IMR-90 (cell line): ENCODE measurements at regions not wholly inside any gene's neighbourhood (a gene's known extent, or its start where the extent isn't known, plus 50 kb on each side); places are given as distances from the start of the nearest gene placed in this dataset.

ENCODE experiments used
- ATAC-seq: fragments of 200-7000 bp; cut with Tn5 transposase; 2 replicates; pipeline ENCODE4 v1.9.1; 2020; ENCODE audit warnings: low read depth, mild to moderate bottlenecking, moderate library complexity
- BruUV-seq: library from RNA; stranded (reverse); fragments of 400-500 nt; replicated peaks from 2 replicates; lab custom pipeline; 2021; lab: Mats Ljungman, UMichigan
- CTCF ChIA-PET: fragments of 300-600 bp; formaldehyde crosslinking; extraction: SDS; loops from one replicate; lab custom pipeline; 2021; ENCODE audit warnings: antibody characterized with exemption; lab: Yijun Ruan, JAX
- POLR2A ChIA-PET: fragments of 300-600 bp; sonication (Branson Sonifier 250); formaldehyde crosslinking; loops from one replicate; lab custom pipeline; 2022; ENCODE audit warnings: antibody characterized with exemption; ENCODE audit not compliant: unreplicated experiment; lab: Charles Lee
- DNase-seq: peaks from one replicate; pipeline ENCODE4 v3.0.0; 2013
- H2AFZ ChIP-seq: replicated peaks from 2 replicates; pipeline ENCODE3; 2013; ENCODE audit warnings: low read length, mild to moderate bottlenecking; ENCODE audit not compliant: poor library complexity
- H2AK5ac ChIP-seq: 2 replicates; pipeline ENCODE4 v1.6.1; 2013; ENCODE audit warnings: low read depth, low read length, inconsistent platforms
- H2AK9ac ChIP-seq: replicated peaks from 2 replicates; pipeline ENCODE3; 2013; ENCODE audit warnings: mild to moderate bottlenecking, low read depth, low read length, moderate library complexity; ENCODE audit not compliant: poor library complexity
- H2BK120ac ChIP-seq: 2 replicates; pipeline ENCODE4 v1.6.1; 2013; ENCODE audit warnings: low read depth, low read length, inconsistent platforms
- H2BK15ac ChIP-seq: 3 replicates; pipeline ENCODE4 v1.6.1; 2013; ENCODE audit warnings: low read depth, low read length, inconsistent platforms
- H2BK20ac ChIP-seq: 2 replicates; pipeline ENCODE4 v1.6.1; 2013; ENCODE audit warnings: low read depth, mild to moderate bottlenecking, inconsistent platforms, low read length, moderate library complexity
- H2BK5ac ChIP-seq: 2 replicates; pipeline ENCODE4 v1.6.1; 2013; ENCODE audit warnings: mild to moderate bottlenecking, low read depth, low read length, inconsistent platforms; ENCODE audit not compliant: poor library complexity, severe bottlenecking
- H3K14ac ChIP-seq: replicated peaks from 2 replicates; pipeline ENCODE4 v1.6.1; 2013; ENCODE audit warnings: low read depth, low read length, inconsistent platforms
- H3K18ac ChIP-seq: 2 replicates; pipeline ENCODE4 v1.6.1; 2013; ENCODE audit warnings: low read depth, low read length, control low read depth
- H3K23ac ChIP-seq: 2 replicates; pipeline ENCODE4 v1.6.1; 2013; ENCODE audit warnings: low read depth, low read length, inconsistent platforms
- H3K27ac ChIP-seq: 2 replicates; pipeline ENCODE4 v1.5.1; 2013; ENCODE audit warnings: mild to moderate bottlenecking, control low read depth, low read length; ENCODE audit not compliant: insufficient read depth
- H3K27me3 ChIP-seq: 2 replicates; pipeline ENCODE4 v1.6.1; 2013; ENCODE audit warnings: low read length; ENCODE audit not compliant: control insufficient read depth, insufficient read depth
- H3K36me3 ChIP-seq: 2 replicates; pipeline ENCODE4 v1.6.1; 2013; ENCODE audit warnings: low read length, mixed read lengths; ENCODE audit not compliant: control insufficient read depth, insufficient read depth
- H3K4ac ChIP-seq: 2 replicates; pipeline ENCODE4 v1.6.1; 2013; ENCODE audit warnings: low read depth, low read length, inconsistent platforms
- H3K4me1 ChIP-seq: 2 replicates; pipeline ENCODE4 v1.6.1; 2013; ENCODE audit warnings: low read length, mixed read lengths; ENCODE audit not compliant: control insufficient read depth, insufficient read depth
- H3K4me2 ChIP-seq: 2 replicates; pipeline ENCODE4 v1.6.1; 2013; ENCODE audit warnings: low read depth, mild to moderate bottlenecking, control low read depth, low read length, moderate library complexity
- H3K4me3 ChIP-seq: 2 replicates; pipeline ENCODE4 v1.5.1; 2013; ENCODE audit warnings: low read depth, mild to moderate bottlenecking, control low read depth, low read length, moderate library complexity; ENCODE audit not compliant: insufficient read depth
- H3K56ac ChIP-seq: 2 replicates; pipeline ENCODE4 v1.6.1; 2013; ENCODE audit warnings: low read length, inconsistent platforms; ENCODE audit not compliant: insufficient read depth; ENCODE audit errors: extremely low read depth
- H3K79me1 ChIP-seq, 2 experiments: 2 replicates each; pipeline ENCODE4 v1.6.1; 2013; ENCODE audit warnings: low read length in 2 of 2, inconsistent platforms in 1 of 2, low read depth in 1 of 2
- H3K9ac ChIP-seq: 2 replicates; pipeline ENCODE4 v1.6.1; 2013; ENCODE audit warnings: low read depth, low read length, control low read depth
- H3K9me1 ChIP-seq: 2 replicates; pipeline ENCODE4 v1.6.1; 2013; ENCODE audit warnings: low read length, inconsistent platforms; ENCODE audit not compliant: insufficient read depth
- H3K9me3 ChIP-seq: 2 replicates; pipeline ENCODE4 v1.6.1; 2013; ENCODE audit warnings: low read length; ENCODE audit not compliant: control insufficient read depth, insufficient read depth
- H4K20me1 ChIP-seq: 2 replicates; pipeline ENCODE4 v1.6.1; 2013; ENCODE audit warnings: low read length, inconsistent platforms; ENCODE audit not compliant: insufficient read depth
- H4K5ac ChIP-seq: 2 replicates; pipeline ENCODE4 v1.6.1; 2013; ENCODE audit warnings: mild to moderate bottlenecking, low read depth, low read length, control low read depth
- H4K8ac ChIP-seq, 2 experiments: 2 replicates each; pipeline ENCODE4 v1.6.1; 2013; ENCODE audit warnings: low read depth in 2 of 2, low read length in 2 of 2, control low read depth in 1 of 2, inconsistent platforms in 1 of 2
- H4K91ac ChIP-seq: 2 replicates; pipeline ENCODE4 v1.6.1; 2013; ENCODE audit warnings: low read depth, low read length, inconsistent platforms; ENCODE audit not compliant: insufficient read depth
- BHLHE40 ChIP-seq: fragments of 150-350 bp; IDR thresholded peaks from 2 replicates; pipeline ENCODE4 v1.6.1; 2016; ENCODE audit warnings: mild to moderate bottlenecking, low read depth, low read length
- CEBPB ChIP-seq: IDR thresholded peaks from 2 replicates; pipeline ENCODE4 v1.6.1; 2012; ENCODE audit warnings: low read depth, low read length, improper control_type of control experiment
- CHD1 ChIP-seq: IDR thresholded peaks from 2 replicates; pipeline ENCODE4 v1.6.1; 2012; ENCODE audit warnings: low read depth, low read length, improper control_type of control experiment
- ELK1 ChIP-seq: fragments of 150-350 bp; IDR thresholded peaks from 2 replicates; pipeline ENCODE4 v1.6.1; 2016; ENCODE audit warnings: low read depth, mild to moderate bottlenecking, low read length, moderate library complexity, borderline replicate concordance
- MAZ ChIP-seq: IDR thresholded peaks from 2 replicates; pipeline ENCODE4 v1.6.1; 2012; ENCODE audit warnings: low read depth, mild to moderate bottlenecking, low read length, improper control_type of control experiment, moderate library complexity, borderline replicate concordance
- MXI1 ChIP-seq: IDR thresholded peaks from 2 replicates; pipeline ENCODE4 v1.6.1; 2012; ENCODE audit warnings: low read depth, mild to moderate bottlenecking, low read length, moderate library complexity, borderline replicate concordance
- RAD21 ChIP-seq: IDR thresholded peaks from 2 replicates; pipeline ENCODE4 v1.6.1; 2012; ENCODE audit warnings: low read length, improper control_type of control experiment
- RCOR1 ChIP-seq: IDR thresholded peaks from 2 replicates; pipeline ENCODE4 v1.6.1; 2012; ENCODE audit warnings: mild to moderate bottlenecking, low read length, improper control_type of control experiment; ENCODE audit not compliant: insufficient replicate concordance
- RFX5 ChIP-seq: IDR thresholded peaks from 2 replicates; pipeline ENCODE4 v1.8.0; 2012; ENCODE audit warnings: low read depth, mild to moderate bottlenecking, low read length, moderate library complexity
- USF2 ChIP-seq: fragments of 150-350 bp; IDR thresholded peaks from 2 replicates; pipeline ENCODE4 v1.6.1; 2017; ENCODE audit warnings: mild to moderate bottlenecking, antibody characterized with exemption, low read length, low read depth
- WGBS, 2 experiments: methylation state at CpG; one replicate each; pipeline versions ENCODE4 v1.1.5 to v1.1.7; 2013; ENCODE audit warnings: missing lambda C conversion rate in 2 of 2; ENCODE audit not compliant: insufficient read length in 1 of 2; ENCODE audit errors: extremely low coverage in 2 of 2; 5-methylcytosine and 5-hydroxymethylcytosine counted together
- dilution Hi-C: fragments of 300-500 bp; cut with HindIII; formaldehyde crosslinking; loops from one replicate; pipeline ENCODE4 v1.14.3; 2018; ENCODE audit warnings: low sequenced_read_pairs; ENCODE audit not compliant: unreplicated experiment
- in situ Hi-C: fragments of 300-500 bp; cut with MboI; formaldehyde crosslinking; loops from 3 replicates; pipeline ENCODE4 v1.14.3; 2019; ENCODE audit warnings: low sequenced_read_pairs, inconsistent platforms, mixed read lengths
- intact Hi-C: fragments of 100-400 bp; cut with micrococcal nuclease; formaldehyde crosslinking; loops from 2 replicates; pipeline ENCODE4 v1.10.0; 2022

- Histone ChIP-seq H3K4me2 (no peak overlapping the region), H2BK120ac (no peak overlapping the region), H4K91ac (no peak overlapping the region), H3K36me3 (no peaks in the 10 kb centered on the region), H4K20me1 (no peaks in the 10 kb centered on the region), H2BK5ac (no peak overlapping the region), H3K4ac (no peak overlapping the region), H3K23ac (no peak overlapping the region), H3K27me3 (no peaks in the 10 kb centered on the region), H3K4me3 (no peak overlapping the region), H3K18ac (no peak overlapping the region), H2BK20ac (no peak overlapping the region), H3K14ac (no peak overlapping the region), H4K8ac (no peak overlapping the region), H3K79me1 (no peaks in the 10 kb centered on the region), H2AFZ (no peak overlapping the region), H3K9ac (no peak overlapping the region), H2AK9ac (no peak overlapping the region), H3K9me1 (no peaks in the 10 kb centered on the region), H2AK5ac (no peak overlapping the region), H2BK15ac (no peak overlapping the region), H3K4me1 (no peaks in the 10 kb centered on the region), H4K5ac (no peak overlapping the region), H3K27ac (no peak overlapping the region), H3K9me3 (no peaks in the 10 kb centered on the region), H3K56ac (no peak overlapping the region)
- in situ Hi-C loops (no loop called here), intact Hi-C loops (no loop called here), dilution Hi-C loops (no loop called here)
- no TSS peak for BruUV-seq
- ChIA-PET CTCF (no interaction called here), POLR2A (no interaction called here)
- TF ChIP-seq RFX5 (no peak), CHD1 (no peak), RCOR1 (no peak), CEBPB (no peak), MXI1 (no peak), BHLHE40 (no peak), MAZ (no peak), USF2 (no peak), RAD21 (no peak), ELK1 (no peak)
- ATAC-seq (no peak), DNase-seq (no peak)
- no CpG with 5 or more reads among the region's 2 CpGs for WGBS, 2 experiments
Measured at GRCh38 chr11:37843603-37844002, 1245.6 kb upstream of the RAG2 start.
